H1 (cell line): ENCODE measurements at regions not wholly inside any gene's neighbourhood (a gene's known extent, or its start where the extent isn't known, plus 50 kb on each side); places are given as distances from the start of the nearest gene placed in this dataset.

Source experiments
- CTCF ChIA-PET: fragments of 300-600 bp; sonication (Branson Sonifier 250); formaldehyde crosslinking; loops from one replicate; lab custom pipeline; 2021; ENCODE audit not compliant: partially characterized antibody; lab: Charles Lee
- POLR2A ChIA-PET: fragments of 300-600 bp; sonication (Branson Sonifier 250); formaldehyde crosslinking; loops from one replicate; lab custom pipeline; 2021; ENCODE audit warnings: inconsistent platforms; ENCODE audit not compliant: partially characterized antibody; lab: Charles Lee
- DNase-seq, 2 experiments: peaks; one replicate each; pipeline versions ENCODE4 v3.0.0 to v3.0.0-alpha.2; 2010 to 2022; ENCODE audit warnings: low spot score in 2 of 2, low read depth in 1 of 2, mixed read lengths in 1 of 2
- FAIRE-seq: peaks from 2 replicates; lab custom pipeline; 2011; peaks lifted over from hg19 to GRCh38; lab: Jason Lieb, UNC
- H2AFZ ChIP-seq: 2 replicates; pipeline ENCODE4 v1.8.1; 2012; ENCODE audit warnings: low read length, inconsistent platforms
- H2AK5ac ChIP-seq: 2 replicates; pipeline ENCODE4 v1.6.1; 2013; ENCODE audit warnings: low read depth, low read length
- H2BK120ac ChIP-seq: replicated peaks from 2 replicates; pipeline ENCODE3; 2013; ENCODE audit warnings: low read depth, low read length, inconsistent platforms
- H2BK12ac ChIP-seq: 2 replicates; pipeline ENCODE4 v1.6.1; 2013; ENCODE audit warnings: low read depth, low read length
- H2BK15ac ChIP-seq: 2 replicates; pipeline ENCODE4 v1.6.1; 2013; ENCODE audit warnings: low read length
- H2BK20ac ChIP-seq: 2 replicates; pipeline ENCODE4 v1.6.1; 2013; ENCODE audit warnings: low read length
- H2BK5ac ChIP-seq: 2 replicates; pipeline ENCODE4 v1.6.1; 2013; ENCODE audit warnings: low read depth, low read length
- H3K14ac ChIP-seq: 2 replicates; pipeline ENCODE4 v1.6.1; 2013; ENCODE audit warnings: inconsistent platforms; ENCODE audit not compliant: insufficient read length
- H3K18ac ChIP-seq: 2 replicates; pipeline ENCODE4 v1.6.1; 2013; ENCODE audit warnings: low read length; ENCODE audit errors: extremely low read depth
- H3K23ac ChIP-seq: 2 replicates; pipeline ENCODE4 v1.6.1; 2013; ENCODE audit warnings: inconsistent platforms; ENCODE audit not compliant: insufficient read length
- H3K23me2 ChIP-seq: 2 replicates; pipeline ENCODE4 v1.6.1; 2013; ENCODE audit warnings: low read depth, low read length
- H3K27ac ChIP-seq: 2 replicates; pipeline ENCODE4 v1.6.1; 2011; ENCODE audit warnings: low read depth, low read length, inconsistent platforms
- H3K27me3 ChIP-seq, 4 experiments: replicated peaks in 1 of 4; 1 replicate in 1 of 4; 2 replicates in 3 of 4; pipeline versions ENCODE4 v1.6.1 to v1.8.1; 2011 to 2013; ENCODE audit warnings: low read length in 3 of 4, mild to moderate bottlenecking in 3 of 4, inconsistent platforms in 2 of 4, mixed read lengths in 2 of 4, moderate library complexity in 1 of 4; ENCODE audit not compliant: control insufficient read depth in 3 of 4, insufficient read depth in 3 of 4; ENCODE audit errors: extremely low read depth in 1 of 4
- H3K36me3 ChIP-seq, 4 experiments: 2 replicates each; pipeline versions ENCODE4 v1.6.1 to v1.8.1; 2011 to 2013; ENCODE audit warnings: mild to moderate bottlenecking in 4 of 4, low read length in 3 of 4, moderate library complexity in 2 of 4, control low read depth in 1 of 4, inconsistent platforms in 1 of 4; ENCODE audit not compliant: insufficient read depth in 4 of 4, control insufficient read depth in 2 of 4
- H3K4ac ChIP-seq: replicated peaks from 2 replicates; pipeline ENCODE3; 2013; ENCODE audit warnings: low read length, low read depth, mixed read lengths, inconsistent platforms; ENCODE audit not compliant: insufficient read length
- H3K4me1 ChIP-seq, 4 experiments: replicated peaks in 1 of 4; 1 replicate in 1 of 4; 2 replicates in 3 of 4; pipeline versions ENCODE4 v1.6.1 to v1.8.1; 2011 to 2013; ENCODE audit warnings: low read length in 3 of 4, inconsistent platforms in 2 of 4, mixed read lengths in 1 of 4; ENCODE audit not compliant: insufficient read depth in 4 of 4, control insufficient read depth in 3 of 4
- H3K4me2 ChIP-seq, 2 experiments: 2 replicates each; pipeline versions ENCODE4 v1.6.1 to v1.8.1; 2011 to 2013; ENCODE audit warnings: low read depth in 2 of 2, low read length in 2 of 2, control low read depth in 1 of 2, inconsistent platforms in 1 of 2, mild to moderate bottlenecking in 1 of 2; ENCODE audit not compliant: insufficient read depth in 1 of 2
- H3K4me3 ChIP-seq, 4 experiments: fragments of 200-600, 300-600 bp in 1 of 4; sonication (generic), shearing (Covaris generic), sonication (Bioruptor Twin) in 1 of 4; 2 replicates each; pipeline versions ENCODE4 v1.5.1 to v1.8.1; 2011 to 2016; ENCODE audit warnings: low read length in 4 of 4, low read depth in 3 of 4, control low read depth in 2 of 4, inconsistent platforms in 2 of 4, mild to moderate bottlenecking in 2 of 4, mixed read lengths in 1 of 4, moderate library complexity in 1 of 4; ENCODE audit not compliant: insufficient read depth in 2 of 4; ENCODE audit errors: extremely low read depth in 1 of 4
- H3K56ac ChIP-seq: replicated peaks from 2 replicates; pipeline ENCODE3; 2013; ENCODE audit warnings: low read depth, mild to moderate bottlenecking, mixed read lengths, low read length, inconsistent platforms; ENCODE audit not compliant: insufficient read length
- H3K79me1 ChIP-seq: 2 replicates; pipeline ENCODE4 v1.6.1; 2013; ENCODE audit warnings: low read depth, low read length, control low read depth
- H3K79me2 ChIP-seq, 2 experiments: 2 replicates each; pipeline versions ENCODE4 v1.6.1 to v1.8.1; 2012 to 2013; ENCODE audit warnings: low read length in 2 of 2, mild to moderate bottlenecking in 2 of 2, inconsistent platforms in 1 of 2; ENCODE audit not compliant: insufficient read depth in 2 of 2, control insufficient read depth in 1 of 2
- H3K9ac ChIP-seq, 4 experiments: replicated peaks in 1 of 4; 1 replicate in 1 of 4; 2 replicates in 3 of 4; pipeline versions ENCODE4 v1.6.1 to v1.8.1; 2011 to 2013; ENCODE audit warnings: low read depth in 3 of 4, low read length in 3 of 4, control low read depth in 2 of 4, mild to moderate bottlenecking in 2 of 4, moderate library complexity in 2 of 4, inconsistent platforms in 1 of 4; ENCODE audit errors: extremely low read depth in 1 of 4
- H3K9me3 ChIP-seq, 2 experiments: 2 replicates each; pipeline versions ENCODE4 v1.6.1 to v1.8.1; 2012 to 2013; ENCODE audit warnings: mild to moderate bottlenecking in 2 of 2, moderate library complexity in 2 of 2, control low read depth in 1 of 2, inconsistent platforms in 1 of 2, low read depth in 1 of 2, low read length in 1 of 2, mixed read lengths in 1 of 2; ENCODE audit not compliant: insufficient read depth in 2 of 2
- H4K20me1 ChIP-seq, 2 experiments: replicated peaks in 1 of 2; 2 replicates each; pipeline versions ENCODE3 to v1.8.1; 2011 to 2013; ENCODE audit warnings: inconsistent platforms in 2 of 2, low read length in 2 of 2, mild to moderate bottlenecking in 1 of 2; ENCODE audit not compliant: insufficient read depth in 2 of 2, control insufficient read depth in 1 of 2
- H4K5ac ChIP-seq: 2 replicates; pipeline ENCODE4 v1.6.1; 2013; ENCODE audit warnings: low read length, low read depth, mixed read lengths, inconsistent platforms; ENCODE audit not compliant: insufficient read length
- H4K8ac ChIP-seq: 2 replicates; pipeline ENCODE4 v1.8.0; 2013; ENCODE audit warnings: mild to moderate bottlenecking, moderate library complexity, low read length, inconsistent platforms; ENCODE audit not compliant: insufficient read depth; ENCODE audit errors: extremely low read depth
- H4K91ac ChIP-seq: replicated peaks from 2 replicates; pipeline ENCODE3; 2013; ENCODE audit warnings: low read length, mixed read lengths, inconsistent platforms; ENCODE audit not compliant: insufficient read length
- BACH1 ChIP-seq: IDR thresholded peaks from 2 replicates; pipeline ENCODE4 v1.6.1; 2012; ENCODE audit warnings: low read length, improper control_type of control experiment
- BCL11A ChIP-seq, 2 experiments: IDR thresholded peaks; one replicate each; pipeline ENCODE4 v1.6.1; 2011; ENCODE audit warnings: low read depth in 2 of 2, low read length in 2 of 2, mild to moderate bottlenecking in 2 of 2
- GTF2F1 ChIP-seq: IDR thresholded peaks from 2 replicates; pipeline ENCODE4 v1.6.1; 2012; ENCODE audit warnings: low read depth, low read length, improper control_type of control experiment, borderline replicate concordance
- RAD21 ChIP-seq, 2 experiments: IDR thresholded peaks in 1 of 2; conservative IDR thresholded peaks in 1 of 2; 2 replicates each; pipeline ENCODE4 v1.6.1; 2011; ENCODE audit warnings: low read depth in 2 of 2, low read length in 2 of 2, improper control_type of control experiment in 1 of 2, inconsistent platforms in 1 of 2, mild to moderate bottlenecking in 1 of 2, moderate library complexity in 1 of 2
- TBP ChIP-seq: IDR thresholded peaks from 2 replicates; pipeline ENCODE4 v1.6.1; 2011; ENCODE audit warnings: low read depth, low read length, improper control_type of control experiment
- YY1 ChIP-seq: IDR thresholded peaks from 2 replicates; pipeline ENCODE4 v1.6.1; 2011; ENCODE audit warnings: low read depth, mild to moderate bottlenecking, low read length
- WGBS, 2 experiments: shearing (Covaris generic) in 1 of 2; methylation state at CpG; one replicate each; pipeline versions ENCODE4 v1.1.6 to v1.1.7; 2013 to 2015; ENCODE audit warnings: low lambda C conversion rate in 2 of 2, mixed read lengths in 2 of 2, inconsistent platforms in 1 of 2, low coverage in 1 of 2, missing lambda C conversion rate in 1 of 2; ENCODE audit not compliant: insufficient replicate concordance in 2 of 2, insufficient coverage in 1 of 2, insufficient read length in 1 of 2; ENCODE audit errors: extremely low coverage in 1 of 2, missing lambda C conversion rate in 1 of 2; 5-methylcytosine and 5-hydroxymethylcytosine counted together
- TF ChIP-seq, protein P1 (sequence below), 3 experiments: IDR thresholded peaks; 1 replicate in 2 of 3; 2 replicates in 1 of 3; pipeline versions ENCODE4 v1.5.1 to v1.6.1; 2011; ENCODE audit warnings: low read length in 3 of 3, mild to moderate bottlenecking in 3 of 3, inconsistent platforms in 2 of 3, low read depth in 1 of 3, moderate library complexity in 1 of 3; ENCODE audit not compliant: insufficient read depth in 1 of 3; ENCODE audit errors: control extremely low read depth in 1 of 3

DNA sequence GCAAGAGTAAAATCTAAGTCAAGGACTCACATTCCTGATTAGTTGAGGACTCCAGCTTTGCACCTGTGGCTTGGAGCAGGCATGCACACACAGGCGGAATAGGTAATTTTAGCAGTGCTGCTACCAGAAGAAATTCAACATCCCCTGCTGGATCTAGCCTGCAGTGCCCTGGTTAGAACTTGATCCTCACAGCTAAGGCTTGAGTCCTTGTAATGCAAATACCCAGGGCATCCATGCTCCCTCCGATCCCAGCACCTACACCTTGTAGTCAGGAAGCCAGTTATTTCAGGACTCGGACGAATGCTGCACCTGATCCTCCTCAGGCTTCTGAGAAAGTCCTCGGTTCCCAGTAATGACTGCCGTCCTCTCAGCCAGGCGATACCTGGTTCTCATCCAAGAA lies 309.0 kb upstream of the AMIGO2 start:
- TF ChIP-seq GTF2F1 (no peak), RAD21 (IDR thresholded peaks at IDR 0.05 in 1 of 2, conservative IDR thresholded peaks at IDR 0.05 in 1 of 2; ENCODE audit: low read depth in 2 of 2, low read length in 2 of 2) (0 out of 4 replicates have a peak, but pooled peaks of 1 of the 2 experiments have one; percentile 8), BCL11A (IDR thresholded peaks at IDR 0.05; ENCODE audit: low read depth in 2 of 2, low read length in 2 of 2) (no peak), TBP (no peak), YY1 (no peak), BACH1 (no peak)
- TF ChIP-seq, protein P1, sequence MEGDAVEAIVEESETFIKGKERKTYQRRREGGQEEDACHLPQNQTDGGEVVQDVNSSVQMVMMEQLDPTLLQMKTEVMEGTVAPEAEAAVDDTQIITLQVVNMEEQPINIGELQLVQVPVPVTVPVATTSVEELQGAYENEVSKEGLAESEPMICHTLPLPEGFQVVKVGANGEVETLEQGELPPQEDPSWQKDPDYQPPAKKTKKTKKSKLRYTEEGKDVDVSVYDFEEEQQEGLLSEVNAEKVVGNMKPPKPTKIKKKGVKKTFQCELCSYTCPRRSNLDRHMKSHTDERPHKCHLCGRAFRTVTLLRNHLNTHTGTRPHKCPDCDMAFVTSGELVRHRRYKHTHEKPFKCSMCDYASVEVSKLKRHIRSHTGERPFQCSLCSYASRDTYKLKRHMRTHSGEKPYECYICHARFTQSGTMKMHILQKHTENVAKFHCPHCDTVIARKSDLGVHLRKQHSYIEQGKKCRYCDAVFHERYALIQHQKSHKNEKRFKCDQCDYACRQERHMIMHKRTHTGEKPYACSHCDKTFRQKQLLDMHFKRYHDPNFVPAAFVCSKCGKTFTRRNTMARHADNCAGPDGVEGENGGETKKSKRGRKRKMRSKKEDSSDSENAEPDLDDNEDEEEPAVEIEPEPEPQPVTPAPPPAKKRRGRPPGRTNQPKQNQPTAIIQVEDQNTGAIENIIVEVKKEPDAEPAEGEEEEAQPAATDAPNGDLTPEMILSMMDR (IDR thresholded peaks at IDR 0.05; ENCODE audit: control extremely low read depth in 1 of 3, insufficient read depth in 1 of 3, low read depth in 1 of 3, low read length in 3 of 3), result peak in 2 of 3 experiments; percentile 0 to 4; a peak in 1 of 4 replicates
- TF ChIP-seq, all 59 proteins: peak for 2
- DNase-seq (no peak), FAIRE-seq (no peak)
- Histone ChIP-seq H4K20me1 (no peaks in the 10 kb centered on the region), H2BK12ac (no peak overlapping the region), H3K4me2 (no peak overlapping the region; a peak in 1 of 4 replicates), H3K23ac (no peak overlapping the region), H2BK15ac (no peak overlapping the region), H4K5ac (no peak overlapping the region), H2AK5ac (no peak overlapping the region), H3K79me1 (no peaks in the 10 kb centered on the region), H2AFZ (peak overlapping the region; percentile 63; the same call in 1 of the 2 replicates), H3K4ac (no peak overlapping the region), H2BK20ac (no peak overlapping the region), H3K27me3 (no peaks in the 10 kb centered on the region), H3K56ac (no peak overlapping the region), H3K18ac (no peak overlapping the region), H3K79me2 (no peaks in the 10 kb centered on the region), H2BK120ac (no peak overlapping the region), H3K9ac (no peak overlapping the region), H4K8ac (no peak overlapping the region), H3K36me3 (no peaks in the 10 kb centered on the region), H3K14ac (no peak overlapping the region), H3K4me3 (no peak overlapping the region), H3K27ac (no peak overlapping the region), H2BK5ac (no peak overlapping the region), H4K91ac (no peak overlapping the region), H3K9me3 (no peaks in the 10 kb centered on the region), H3K23me2 (no peaks in the 10 kb centered on the region), H3K4me1 (peaks cover 0 to 10% (median 2%) of the 10 kb centered on the region in 4 experiments; a peak in 4 of 7 replicates)
- WGBS, 2 experiments, result 81% methylated on average over 7 of the region's 7 CpGs; no CpG with 5 or more reads in 1 of the 2 experiments
- ChIA-PET POLR2A (no interaction called here), CTCF (interaction anchor here (0.8 to 1.3 kb wide), 6 partner anchors 9 to 369 kb away, joined by 3 to 5 read pairs (median 3); no protein-coding TSS in a partner anchor)
